Gastroesophageal sphincter (tissue), 3 donors: ENCODE measurements at regions not wholly inside any gene's neighbourhood (a gene's known extent, or its start where the extent isn't known, plus 50 kb on each side); places are given as distances from the start of the nearest gene placed in this dataset.

Experiments
- EP300 ChIP-seq: sonication (generic); formaldehyde crosslinking; IDR thresholded peaks from one replicate; pipeline ENCODE4 v1.6.1; 2017; ENCODE audit warnings: antibody characterized with exemption, mild to moderate bottlenecking
- POLR2A ChIP-seq, 2 donors: fragments of 450-650 bp; IDR thresholded peaks; one replicate each; pipeline ENCODE4 v1.6.1; 2017; ENCODE audit warnings: antibody characterized with exemption in 2 of 2, mild to moderate bottlenecking in 2 of 2, moderate library complexity in 1 of 2
- POLR2AphosphoS5 ChIP-seq: sonication (generic); formaldehyde crosslinking; IDR thresholded peaks from one replicate; pipeline ENCODE4 v1.6.1; 2017; ENCODE audit warnings: antibody characterized with exemption
- TF ChIP-seq, protein P1 (sequence below), 4 experiments: fragments of 200-600 bp in 2 of 4; fragments of 450-650 bp in 2 of 4; sonication (generic) in 1 of 4; IDR thresholded peaks; one replicate each; pipeline ENCODE4 v1.5.1; 2017 to 2019; ENCODE audit warnings: antibody characterized with exemption in 4 of 4, mild to moderate bottlenecking in 2 of 4, moderate library complexity in 2 of 4

DNA sequence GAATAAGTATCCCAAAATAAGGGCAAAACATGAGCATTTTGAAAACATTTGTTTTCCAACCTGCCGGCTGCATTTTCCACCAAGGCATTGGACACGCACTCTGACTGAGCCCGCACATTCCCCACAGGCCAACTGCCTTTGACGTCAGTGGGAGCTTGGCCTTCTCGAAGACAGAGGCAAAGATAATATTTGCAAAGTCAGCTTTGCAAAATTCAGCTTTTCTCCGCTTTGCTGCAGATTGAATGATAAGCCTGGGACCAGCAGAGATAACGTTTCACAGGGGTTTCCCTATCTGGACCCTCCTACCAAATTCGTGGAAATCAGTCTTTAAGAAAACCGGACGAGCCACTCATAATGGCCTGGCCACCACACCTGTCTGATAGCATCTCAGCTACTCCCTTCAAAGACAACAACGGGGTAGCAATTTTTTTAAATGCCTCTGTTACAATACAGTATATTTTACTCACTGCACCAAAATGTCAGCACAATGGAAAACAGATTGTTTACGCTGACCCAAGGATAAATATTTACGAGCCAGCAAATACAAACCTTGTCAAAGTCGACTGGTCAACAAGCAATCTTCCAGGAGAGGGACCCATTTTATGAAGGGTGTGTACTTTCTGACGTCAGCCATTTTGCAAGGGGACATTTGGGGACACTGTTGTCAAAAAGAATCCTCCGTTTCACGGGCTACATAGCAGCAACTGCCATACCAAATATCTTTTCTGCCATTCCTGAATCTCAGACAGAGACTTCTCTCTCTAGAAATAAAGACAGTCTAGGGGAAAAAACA, 100.5 kb downstream of the TFAP2A start:
- TF ChIP-seq POLR2A (IDR thresholded peaks at IDR 0.05) (no peak), EP300 (no peak), POLR2AphosphoS5 (no peak)
- TF ChIP-seq, protein P1, sequence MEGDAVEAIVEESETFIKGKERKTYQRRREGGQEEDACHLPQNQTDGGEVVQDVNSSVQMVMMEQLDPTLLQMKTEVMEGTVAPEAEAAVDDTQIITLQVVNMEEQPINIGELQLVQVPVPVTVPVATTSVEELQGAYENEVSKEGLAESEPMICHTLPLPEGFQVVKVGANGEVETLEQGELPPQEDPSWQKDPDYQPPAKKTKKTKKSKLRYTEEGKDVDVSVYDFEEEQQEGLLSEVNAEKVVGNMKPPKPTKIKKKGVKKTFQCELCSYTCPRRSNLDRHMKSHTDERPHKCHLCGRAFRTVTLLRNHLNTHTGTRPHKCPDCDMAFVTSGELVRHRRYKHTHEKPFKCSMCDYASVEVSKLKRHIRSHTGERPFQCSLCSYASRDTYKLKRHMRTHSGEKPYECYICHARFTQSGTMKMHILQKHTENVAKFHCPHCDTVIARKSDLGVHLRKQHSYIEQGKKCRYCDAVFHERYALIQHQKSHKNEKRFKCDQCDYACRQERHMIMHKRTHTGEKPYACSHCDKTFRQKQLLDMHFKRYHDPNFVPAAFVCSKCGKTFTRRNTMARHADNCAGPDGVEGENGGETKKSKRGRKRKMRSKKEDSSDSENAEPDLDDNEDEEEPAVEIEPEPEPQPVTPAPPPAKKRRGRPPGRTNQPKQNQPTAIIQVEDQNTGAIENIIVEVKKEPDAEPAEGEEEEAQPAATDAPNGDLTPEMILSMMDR (IDR thresholded peaks at IDR 0.05) = no peak
